Epidermal melanocyte (primary cell): ENCODE measurements at regions not wholly inside any gene's neighbourhood (a gene's known extent, or its start where the extent isn't known, plus 50 kb on each side); places are given as distances from the start of the nearest gene placed in this dataset.

Experiments used
- DNase-seq: peaks from one replicate; pipeline ENCODE4 v3.0.0; 2011; ENCODE audit warnings: low spot score; ENCODE audit not compliant: insufficient read length

GRCh38 chr2:217052856-217053577 lies 193.2 kb upstream of the TNP1 start:
- DNase-seq: no peak

- no peak for DNase-seq
Measured at GRCh38 chr2:217051416-217051815, 191.6 kb upstream of the TNP1 start.

- no peak for DNase-seq
Measured at GRCh38 chr2:217049956-217050355, 190.1 kb upstream of the TNP1 start.

- DNase-seq: no peak
Measured at GRCh38 chr2:217049422-217049821, 189.6 kb upstream of the TNP1 start.

GRCh38 chr2:217048730-217049129 lies 188.9 kb upstream of the TNP1 start:
- DNase-seq: no peak

GRCh38 chr2:217047631-217048030 lies 187.8 kb upstream of the TNP1 start:
- no peak for DNase-seq

GRCh38 chr2:217047209-217047608 lies 187.3 kb upstream of the TNP1 start:
- DNase-seq: no peak

- DNase-seq: no peak
Measured at GRCh38 chr2:217045700-217046475, 186.0 kb upstream of the TNP1 start.

GRCh38 chr2:217040099-217040498 lies 180.2 kb upstream of the TNP1 start:
- no peak for DNase-seq

GRCh38 chr2:217038001-217038400 lies 178.1 kb upstream of the TNP1 start:
- DNase-seq: no peak

GRCh38 chr2:217037353-217037752 lies 177.5 kb upstream of the TNP1 start:
- no peak for DNase-seq

- DNase-seq: no peak
Measured at GRCh38 chr2:217035967-217036366, 176.1 kb upstream of the TNP1 start.

GRCh38 chr2:217033186-217033585 lies 173.3 kb upstream of the TNP1 start:
- DNase-seq: no peak

- DNase-seq: no peak
Measured at GRCh38 chr2:217031445-217031844, 171.6 kb upstream of the TNP1 start.

- DNase-seq: no peak
Measured at GRCh38 chr2:217030081-217030480, 170.2 kb upstream of the TNP1 start.

- no peak for DNase-seq
Measured at GRCh38 chr2:217028128-217028527, 168.3 kb upstream of the TNP1 start.

- DNase-seq: no peak
Measured at GRCh38 chr2:217027414-217027813, 167.6 kb upstream of the TNP1 start.

GRCh38 chr2:217026569-217026968 lies 166.7 kb upstream of the TNP1 start:
- no peak for DNase-seq

- DNase-seq: no peak
Measured at GRCh38 chr2:217026161-217026560, 166.3 kb upstream of the TNP1 start.

- DNase-seq: no peak
Measured at GRCh38 chr2:217023611-217024010, 163.7 kb upstream of the TNP1 start.

- DNase-seq: no peak
Measured at GRCh38 chr2:217017456-217018252, 157.8 kb upstream of the TNP1 start.

GRCh38 chr2:217016796-217017419 lies 157.0 kb upstream of the TNP1 start:
- no peak for DNase-seq
